ENCODE measurements at regions not wholly inside any gene's neighbourhood (a gene's known extent, or its start where the extent isn't known, plus 50 kb on each side); places are given as distances from the start of the nearest gene placed in this dataset.

DNA sequence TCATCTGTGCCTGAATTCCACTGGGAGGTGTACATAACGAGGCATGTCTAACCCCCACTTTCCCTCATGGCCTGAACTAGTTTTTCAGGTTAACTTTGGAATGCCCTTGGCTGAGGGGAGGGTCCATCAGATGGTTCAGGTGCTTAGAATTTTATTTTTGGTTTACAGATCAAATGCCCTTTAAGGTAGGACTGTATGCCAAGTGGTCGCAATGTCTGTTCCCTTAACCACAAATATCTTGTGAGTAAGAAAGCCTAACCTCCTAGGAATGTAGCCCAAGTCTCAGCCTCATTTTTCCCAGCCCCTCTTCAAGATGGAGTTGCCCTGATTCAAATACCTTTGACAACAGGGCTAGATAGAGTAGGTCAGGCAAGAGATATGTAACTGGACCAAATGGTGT lies 78.4 kb downstream of the RNASET2 start:
- H3K9me3 Mint-ChIP-seq = peaks cover 2 to 6% (median 4%) of the 10 kb centered on the region in 7 donors
- no peaks in the 10 kb centered on the region for H3K27me3 Mint-ChIP-seq
- DNase-seq (no peak), ATAC-seq (ENCODE audit: low read depth in 2 of 2) (no peak)
- no peak overlapping the region for H3K4me3 Mint-ChIP-seq
- H3K4me1 Mint-ChIP-seq = no peaks in the 10 kb centered on the region
- peaks cover 22 to 26% of the 10 kb centered on the region in 2 donors for H3K36me3 Mint-ChIP-seq
- no peak overlapping the region for H3K27ac Mint-ChIP-seq

GRCh38 chr6:166877349-166877748 lies 79.0 kb downstream of the RNASET2 start:
- Mint-ChIP-seq H3K27ac (peak overlapping the region in 1 of 6 donors; percentile 25), H3K4me1 (no peaks in the 10 kb centered on the region)

GRCh38 chr6:166872531-166873009 lies 83.8 kb downstream of the RNASET2 start:
- no peak for ATAC-seq (ENCODE audit: low read depth in 2 of 2)
- H3K27me3 Mint-ChIP-seq = no peaks in the 10 kb centered on the region
- H3K27ac Mint-ChIP-seq = no peak overlapping the region
- H3K9me3 Mint-ChIP-seq = peaks cover 0 to 3% (median 0%) of the 10 kb centered on the region in 7 donors
- DNase-seq = no peak
- peaks cover 12 to 16% of the 10 kb centered on the region in 2 donors for H3K36me3 Mint-ChIP-seq
- no peak overlapping the region for H3K4me3 Mint-ChIP-seq
- H3K4me1 Mint-ChIP-seq = peaks cover 0 to 6% (median 3%) of the 10 kb centered on the region in 3 donors

More at GRCh38 chr6:166877349-166877748, 79.0 kb downstream of the RNASET2 start:
- no peak overlapping the region for H3K4me3 Mint-ChIP-seq
- DNase-seq (no peak), ATAC-seq (ENCODE audit: low read depth in 2 of 2) (no peak)
- H3K27me3 Mint-ChIP-seq = no peaks in the 10 kb centered on the region
- H3K9me3 Mint-ChIP-seq = peaks cover 0 to 4% (median 2%) of the 10 kb centered on the region in 7 donors
- H3K36me3 Mint-ChIP-seq = peaks cover 21 to 22% of the 10 kb centered on the region in 2 donors

GRCh38 chr6:166870602-166871208 lies 85.6 kb downstream of the RNASET2 start:
- no peaks in the 10 kb centered on the region for H3K9me3 Mint-ChIP-seq
- H3K27ac Mint-ChIP-seq = no peak overlapping the region
- DNase-seq = no peak
- peaks cover 0 to 6% (median 3%) of the 10 kb centered on the region in 3 donors for H3K4me1 Mint-ChIP-seq
- H3K27me3 Mint-ChIP-seq = no peaks in the 10 kb centered on the region
- no peak for ATAC-seq (ENCODE audit: low read depth in 2 of 2)
- no peak overlapping the region for H3K4me3 Mint-ChIP-seq
- H3K36me3 Mint-ChIP-seq = peaks cover under 1 to 2% of the 10 kb centered on the region in 2 donors

DNA sequence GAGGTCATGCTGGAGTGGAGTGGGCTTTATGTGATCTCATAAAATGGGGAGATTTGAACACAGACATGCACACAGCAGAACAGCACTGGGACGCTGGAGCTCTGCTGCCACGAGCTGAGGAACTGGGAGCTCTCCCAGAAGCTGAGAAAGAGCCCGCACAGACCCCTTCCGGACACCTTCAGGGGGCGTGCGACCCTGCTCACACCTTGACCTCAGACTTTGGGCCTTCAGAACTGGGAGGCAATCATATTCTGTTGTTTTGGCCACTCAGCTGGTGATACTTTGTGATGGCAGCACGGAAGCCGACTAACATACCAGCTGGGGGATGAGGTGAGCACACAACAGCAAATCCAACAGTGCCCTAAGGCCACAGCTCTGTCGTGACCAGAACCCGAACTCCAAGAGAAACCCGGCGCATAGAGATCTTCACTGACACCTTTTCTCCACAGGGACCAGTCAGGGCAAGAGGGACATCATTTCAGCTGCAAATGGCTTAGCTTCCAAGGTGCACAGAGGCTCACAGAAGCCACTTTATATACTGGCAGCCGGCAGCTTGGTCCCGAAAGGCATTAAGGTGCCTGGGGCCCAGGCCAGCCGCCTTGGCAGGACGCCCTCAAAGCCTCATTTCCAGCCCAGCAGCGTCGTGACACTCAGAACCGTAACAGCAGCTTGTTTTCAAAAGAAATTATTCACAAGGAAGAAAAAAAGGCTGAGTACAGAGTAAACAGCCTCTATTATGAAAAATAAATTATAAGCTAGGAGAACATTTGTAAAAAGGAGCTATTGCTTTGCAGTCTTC lies 89.3 kb downstream of the RNASET2 start:
- DNase-seq (no peak), ATAC-seq (ENCODE audit: low read depth in 2 of 2) (no peak)
- H3K27me3 Mint-ChIP-seq = peaks cover 2 to 7% (median 2%) of the 10 kb centered on the region in 3 donors
- no peak overlapping the region for H3K4me3 Mint-ChIP-seq
- H3K4me1 Mint-ChIP-seq = peaks cover under 1 to 8% (median 5%) of the 10 kb centered on the region in 3 donors
- no peak overlapping the region for H3K27ac Mint-ChIP-seq
- H3K36me3 Mint-ChIP-seq = no peaks in the 10 kb centered on the region
- no peaks in the 10 kb centered on the region for H3K9me3 Mint-ChIP-seq

DNA sequence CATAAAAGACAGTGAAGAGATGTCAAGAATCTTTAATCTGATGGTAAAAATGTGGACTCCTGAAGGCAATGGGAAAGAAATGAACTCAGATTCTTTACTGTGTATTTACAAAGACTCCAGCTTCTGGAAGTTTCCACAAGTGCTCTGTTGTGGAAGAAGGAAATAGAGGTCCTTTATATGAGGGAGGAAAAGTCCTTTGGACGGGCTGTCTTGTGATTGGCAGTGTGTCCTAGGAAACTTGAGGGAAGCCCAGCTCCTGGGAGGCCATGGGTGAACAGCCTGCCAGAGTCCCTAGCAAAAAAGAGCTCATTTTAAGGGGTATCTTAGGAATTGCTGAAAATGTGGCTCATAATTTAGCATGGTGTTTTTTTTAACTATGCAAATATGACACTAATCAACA lies 92.0 kb downstream of the RNASET2 start:
- Mint-ChIP-seq H3K36me3 (no peaks in the 10 kb centered on the region), H3K9me3 (no peaks in the 10 kb centered on the region), H3K4me1 (peaks cover 7 to 15% (median 12%) of the 10 kb centered on the region in 3 donors), H3K4me3 (peak overlapping the region in 5 of 8 donors; percentile 29 to 59 (median 36)), H3K27me3 (peaks cover 11 to 19% (median 16%) of the 10 kb centered on the region in 3 donors), H3K27ac (no peak overlapping the region)
- no peak for ATAC-seq (ENCODE audit: low read depth in 2 of 2)
- no peak for DNase-seq

DNA sequence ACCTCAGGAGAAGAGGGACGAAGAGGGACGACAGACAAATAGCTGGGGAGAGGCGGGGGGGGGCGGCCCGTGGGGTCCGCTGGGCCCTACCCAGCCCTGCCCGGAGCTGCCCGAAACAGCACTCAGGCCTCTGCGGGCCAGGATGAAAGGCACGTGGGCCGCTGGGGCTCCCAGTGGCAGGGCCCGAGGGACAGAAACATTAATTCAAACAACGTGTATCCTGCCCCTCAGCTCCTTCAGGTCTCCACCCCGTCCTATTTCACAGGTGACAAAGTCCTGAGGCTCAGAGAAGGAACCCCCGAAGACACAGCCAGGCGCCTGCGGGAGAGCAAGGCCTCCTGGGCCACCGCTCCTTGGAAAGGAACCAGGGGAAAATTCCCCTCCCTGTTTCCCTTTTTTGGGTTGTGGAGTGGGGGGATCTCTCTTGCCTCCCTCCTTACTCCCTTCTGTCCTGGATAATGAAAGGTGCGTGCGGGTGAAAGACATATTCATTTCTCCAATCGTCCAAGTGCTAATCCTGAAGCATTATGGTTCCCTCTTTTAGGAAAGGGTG lies 93.3 kb downstream of the RNASET2 start:
- no peak for DNase-seq
- Mint-ChIP-seq H3K9me3 (no peaks in the 10 kb centered on the region), H3K36me3 (peaks cover 0 to 1% of the 10 kb centered on the region in 2 donors), H3K27me3 (peaks cover 11 to 19% (median 16%) of the 10 kb centered on the region in 3 donors), H3K4me1 (peaks cover 7 to 12% (median 10%) of the 10 kb centered on the region in 3 donors), H3K4me3 (peak overlapping the region; percentile 75 to 93 (median 91)), H3K27ac (no peak overlapping the region)
- peak; percentile 38 to 41 for ATAC-seq (ENCODE audit: low read depth in 2 of 2)

GRCh38 chr6:166862287-166862977 lies 93.9 kb downstream of the RNASET2 start:
- H3K27me3 Mint-ChIP-seq = peaks cover 11 to 19% (median 16%) of the 10 kb centered on the region in 3 donors
- peaks cover 7 to 13% (median 9%) of the 10 kb centered on the region in 3 donors for H3K4me1 Mint-ChIP-seq
- peak overlapping the region; percentile 75 to 93 (median 91) for H3K4me3 Mint-ChIP-seq
- DNase-seq (peak; percentile 14), ATAC-seq (ENCODE audit: low read depth in 2 of 2) (peak; percentile 63 to 70)
- H3K27ac Mint-ChIP-seq = peak overlapping the region in 1 of 6 donors; percentile 56
- peaks cover 0 to 8% of the 10 kb centered on the region in 2 donors for H3K36me3 Mint-ChIP-seq
- no peaks in the 10 kb centered on the region for H3K9me3 Mint-ChIP-seq

- DNase-seq (no peak), ATAC-seq (ENCODE audit: low read depth in 2 of 2) (no peak)
- no peaks in the 10 kb centered on the region for H3K9me3 Mint-ChIP-seq
- peaks cover 7 to 13% (median 9%) of the 10 kb centered on the region in 3 donors for H3K4me1 Mint-ChIP-seq
- H3K27ac Mint-ChIP-seq = peak overlapping the region in 2 of 6 donors; percentile 40 to 56
- H3K4me3 Mint-ChIP-seq = peak overlapping the region; percentile 75 to 93 (median 91)
- peaks cover 0 to 11% of the 10 kb centered on the region in 2 donors for H3K36me3 Mint-ChIP-seq
- peaks cover 11 to 19% (median 16%) of the 10 kb centered on the region in 3 donors for H3K27me3 Mint-ChIP-seq
Observed at GRCh38 chr6:166861961-166862286, 94.4 kb downstream of the RNASET2 start.

DNA sequence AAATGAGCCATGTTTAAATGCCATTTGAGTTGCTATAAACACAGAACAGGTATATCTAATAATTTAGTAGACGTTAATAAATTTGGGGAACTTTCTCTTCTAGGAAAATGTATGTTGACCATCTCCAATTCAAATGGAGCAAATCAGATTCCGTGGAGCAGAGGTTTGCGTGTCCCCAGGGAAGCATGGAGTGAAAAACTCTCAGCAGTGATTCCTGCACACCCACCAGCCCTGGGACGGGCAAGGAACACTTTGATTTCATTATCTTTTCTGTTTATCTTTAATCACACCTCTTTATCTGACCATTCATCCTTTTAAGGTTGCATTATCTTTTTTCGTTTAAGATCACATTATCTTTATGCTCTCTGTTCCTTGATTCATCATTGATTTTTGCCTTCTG lies 95.0 kb downstream of the RNASET2 start:
- Mint-ChIP-seq H3K4me1 (peaks cover 7 to 13% (median 9%) of the 10 kb centered on the region in 3 donors), H3K27ac (no peak overlapping the region), H3K27me3 (peaks cover 11 to 19% (median 16%) of the 10 kb centered on the region in 3 donors), H3K36me3 (peaks cover 0 to 11% of the 10 kb centered on the region in 2 donors), H3K4me3 (peak overlapping the region in 4 of 8 donors; percentile 4 to 93 (median 90)), H3K9me3 (no peaks in the 10 kb centered on the region)
- no peak for DNase-seq
- ATAC-seq (ENCODE audit: low read depth in 2 of 2) = no peak

- Mint-ChIP-seq H3K27me3 (peaks cover 11 to 19% (median 16%) of the 10 kb centered on the region in 3 donors), H3K4me1 (peaks cover 7 to 13% (median 10%) of the 10 kb centered on the region in 3 donors), H3K27ac (no peak overlapping the region), H3K9me3 (no peaks in the 10 kb centered on the region), H3K36me3 (peaks cover 0 to 11% of the 10 kb centered on the region in 2 donors), H3K4me3 (no peak overlapping the region)
- no peak for DNase-seq
- no peak for ATAC-seq (ENCODE audit: low read depth in 2 of 2)
Observed at GRCh38 chr6:166860392-166860791, 96.0 kb downstream of the RNASET2 start.

DNA sequence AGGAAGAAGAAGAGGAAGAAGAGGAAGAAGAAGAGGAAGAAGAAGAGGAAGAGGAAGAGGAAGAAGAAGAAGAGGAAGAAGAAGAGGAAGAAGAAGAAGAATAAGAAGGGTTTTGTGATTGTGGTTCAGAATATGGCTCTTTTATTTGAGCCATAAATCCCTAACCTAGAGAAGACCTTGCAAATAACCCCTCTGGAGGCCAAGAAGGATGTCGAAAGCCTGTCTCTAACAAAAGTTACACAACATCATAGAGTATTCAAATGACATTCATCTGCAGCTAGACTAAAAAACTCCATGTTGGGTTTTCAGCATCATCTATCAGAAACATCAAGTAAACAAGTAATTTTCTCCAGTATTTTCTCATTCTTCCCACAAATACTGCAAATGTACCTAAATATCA lies 100.9 kb downstream of the RNASET2 start:
- no peak for DNase-seq
- ATAC-seq (ENCODE audit: low read depth in 2 of 2) = no peak
- Mint-ChIP-seq H3K4me3 (no peak overlapping the region), H3K27me3 (no peaks in the 10 kb centered on the region), H3K9me3 (peaks cover 0 to 5% (median 0%) of the 10 kb centered on the region in 7 donors), H3K27ac (peak overlapping the region in 1 of 6 donors; percentile 17), H3K4me1 (peaks cover 15 to 28% (median 17%) of the 10 kb centered on the region in 3 donors), H3K36me3 (peaks cover 0 to 11% of the 10 kb centered on the region in 2 donors)
